Keratinocyte (primary cell): ENCODE measurements at regions not wholly inside any gene's neighbourhood (a gene's known extent, or its start where the extent isn't known, plus 50 kb on each side); places are given as distances from the start of the nearest gene placed in this dataset.

Experiments used
- CTCF ChIP-seq, 3 experiments: IDR thresholded peaks in 1 of 3; conservative IDR thresholded peaks in 1 of 3; optimal IDR thresholded peaks in 1 of 3; 2 replicates in 2 of 3; 3 replicates in 1 of 3; pipeline versions ENCODE3 to v1.5.1; 2011; ENCODE audit warnings: low read length in 3 of 3, mild to moderate bottlenecking in 3 of 3, moderate library complexity in 2 of 3, control low read depth in 1 of 3, inconsistent platforms in 1 of 3; ENCODE audit not compliant: insufficient read depth in 2 of 3; ENCODE audit errors: extremely low read depth in 1 of 3
- EZH2 ChIP-seq: IDR thresholded peaks from one replicate; pipeline ENCODE4 v1.6.1; 2012; ENCODE audit warnings: inconsistent platforms, mild to moderate bottlenecking, low read length, moderate library complexity

GRCh38 chr13:106656186-106656585 is 88.2 kb upstream of the ARGLU1 start:
- TF ChIP-seq CTCF (optimal IDR thresholded peaks at IDR 0.05 in 1 of 3, IDR thresholded peaks at IDR 0.05 in 1 of 3, conservative IDR thresholded peaks at IDR 0.05 in 1 of 3; ENCODE audit: extremely low read depth in 1 of 3, insufficient read depth in 2 of 3, low read length in 3 of 3) (no peak), EZH2 (no peak)
